ENCODE measurements at regions not wholly inside any gene's neighbourhood (a gene's known extent, or its start where the extent isn't known, plus 50 kb on each side); places are given as distances from the start of the nearest gene placed in this dataset.

GRCh38 chr2:81225756-81226155 is 921.2 kb upstream of the LRRTM1 start:
- H3K36me3 ChIP-seq (ENCODE audit: control insufficient read depth, insufficient read depth, low read length) = no peaks in the 10 kb centered on the region

GRCh38 chr2:81213598-81213997 is 909.0 kb upstream of the LRRTM1 start:
- Histone ChIP-seq H3K4me3 (replicated peaks; ENCODE audit: low read depth, low read length) (no peak overlapping the region), H3K36me3 (ENCODE audit: control insufficient read depth, insufficient read depth, low read length) (no peaks in the 10 kb centered on the region), H3K27me3 (replicated peaks; ENCODE audit: control insufficient read depth, insufficient read depth, low read length) (no peaks in the 10 kb centered on the region)
- no peak for DNase-seq (ENCODE audit: extremely low read depth, insufficient read length)
- no peak for TF ChIP-seq CTCF (IDR thresholded peaks at IDR 0.05; ENCODE audit: insufficient read depth, low read length, poor library complexity, severe bottlenecking)

More at GRCh38 chr2:81225756-81226155, 921.2 kb upstream of the LRRTM1 start:
- Histone ChIP-seq H3K4me3 (replicated peaks; ENCODE audit: low read depth, low read length) (no peak overlapping the region), H3K27me3 (replicated peaks; ENCODE audit: control insufficient read depth, insufficient read depth, low read length) (no peaks in the 10 kb centered on the region)
- no peak for DNase-seq (ENCODE audit: extremely low read depth, insufficient read length)
- no peak for TF ChIP-seq CTCF (IDR thresholded peaks at IDR 0.05; ENCODE audit: insufficient read depth, low read length, poor library complexity, severe bottlenecking)

GRCh38 chr2:81206216-81206615 is 901.7 kb upstream of the LRRTM1 start:
- TF ChIP-seq CTCF (IDR thresholded peaks at IDR 0.05; ENCODE audit: insufficient read depth, low read length, poor library complexity, severe bottlenecking) = no peak
- no peak for DNase-seq (ENCODE audit: extremely low read depth, insufficient read length)
- H3K4me3 ChIP-seq (replicated peaks; ENCODE audit: low read depth, low read length) = no peak overlapping the region
- no peaks in the 10 kb centered on the region for H3K27me3 ChIP-seq (replicated peaks; ENCODE audit: control insufficient read depth, insufficient read depth, low read length)
- no peaks in the 10 kb centered on the region for H3K36me3 ChIP-seq (ENCODE audit: control insufficient read depth, insufficient read depth, low read length)

- Histone ChIP-seq H3K36me3 (ENCODE audit: control insufficient read depth, insufficient read depth, low read length) (no peaks in the 10 kb centered on the region), H3K4me3 (replicated peaks; ENCODE audit: low read depth, low read length) (no peak overlapping the region), H3K27me3 (replicated peaks; ENCODE audit: control insufficient read depth, insufficient read depth, low read length) (no peaks in the 10 kb centered on the region)
- no peak for TF ChIP-seq CTCF (IDR thresholded peaks at IDR 0.05; ENCODE audit: insufficient read depth, low read length, poor library complexity, severe bottlenecking)
- no peak for DNase-seq (ENCODE audit: extremely low read depth, insufficient read length)
Observed at GRCh38 chr2:81196933-81197628, 892.5 kb upstream of the LRRTM1 start.

GRCh38 chr2:81196383-81196851 is 891.9 kb upstream of the LRRTM1 start:
- DNase-seq (ENCODE audit: extremely low read depth, insufficient read length) = no peak
- Histone ChIP-seq H3K36me3 (ENCODE audit: control insufficient read depth, insufficient read depth, low read length) (no peaks in the 10 kb centered on the region), H3K4me3 (replicated peaks; ENCODE audit: low read depth, low read length) (no peak overlapping the region), H3K27me3 (replicated peaks; ENCODE audit: control insufficient read depth, insufficient read depth, low read length) (no peaks in the 10 kb centered on the region)
- no peak for TF ChIP-seq CTCF (IDR thresholded peaks at IDR 0.05; ENCODE audit: insufficient read depth, low read length, poor library complexity, severe bottlenecking)
